ENCODE measurements at regions not wholly inside any gene's neighbourhood (a gene's known extent, or its start where the extent isn't known, plus 50 kb on each side); places are given as distances from the start of the nearest gene placed in this dataset.

DNA sequence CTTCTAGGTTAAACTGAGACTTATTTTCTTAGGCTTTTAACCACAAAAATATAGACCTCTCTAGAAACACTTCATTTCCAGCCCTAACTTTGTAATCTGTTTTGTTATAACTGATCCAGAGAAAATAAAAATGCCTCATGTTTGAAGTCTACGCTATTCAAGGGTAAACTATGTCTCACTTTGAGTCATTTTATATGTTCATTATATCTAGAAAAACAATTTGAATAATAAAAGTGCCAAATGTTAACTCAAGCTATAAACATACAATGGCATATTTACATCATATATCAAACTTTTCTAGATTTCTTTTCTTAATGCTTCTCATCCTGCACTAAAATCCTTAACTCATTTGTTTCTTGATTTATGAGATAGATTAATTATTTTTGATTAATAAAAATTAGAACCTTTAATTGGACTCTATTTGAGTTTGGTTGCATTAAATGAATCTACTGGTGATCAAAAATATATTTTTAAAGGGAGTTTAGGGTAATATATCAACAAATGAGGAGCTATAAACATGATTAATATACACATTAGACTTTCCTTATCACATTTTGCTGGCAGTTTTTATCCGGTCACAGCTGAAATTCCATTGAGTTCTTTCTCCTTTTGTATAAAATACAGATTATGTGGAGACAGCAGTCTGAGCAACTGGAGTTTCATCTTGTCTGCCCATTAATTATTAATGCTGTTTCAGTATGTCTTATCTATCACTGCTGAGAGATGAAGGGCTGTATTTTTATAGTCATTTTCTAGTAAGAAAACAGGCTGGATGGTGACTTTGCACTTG is 246.5 kb downstream of the TBX18 start (continued):
- TF ChIP-seq E2F6 (IDR thresholded peaks at IDR 0.05) (no peak), POLR2A (IDR thresholded peaks at IDR 0.05; ENCODE audit: control extremely low read depth in 1 of 2, low read depth in 2 of 2, low read length in 2 of 2) (no peak), POU5F1 (IDR thresholded peaks at IDR 0.05; ENCODE audit: low read depth, low read length) (no peak), CHD1 (IDR thresholded peaks at IDR 0.05; ENCODE audit: low read depth, low read length) (no peak), CTBP2 (IDR thresholded peaks at IDR 0.05; ENCODE audit: borderline replicate concordance, insufficient read depth, insufficient read length, low read length) (no peak), SAP30 (IDR thresholded peaks at IDR 0.05; ENCODE audit: insufficient read depth, insufficient replicate concordance, low read length) (no peak)

Data from H1 (cell line).